H1 (cell line): ENCODE measurements at regions not wholly inside any gene's neighbourhood (a gene's known extent, or its start where the extent isn't known, plus 50 kb on each side); places are given as distances from the start of the nearest gene placed in this dataset.

Source experiments
- CTCF ChIA-PET: fragments of 300-600 bp; sonication (Branson Sonifier 250); formaldehyde crosslinking; loops from one replicate; lab custom pipeline; 2021; ENCODE audit not compliant: partially characterized antibody; lab: Charles Lee
- POLR2A ChIA-PET: fragments of 300-600 bp; sonication (Branson Sonifier 250); formaldehyde crosslinking; loops from one replicate; lab custom pipeline; 2021; ENCODE audit warnings: inconsistent platforms; ENCODE audit not compliant: partially characterized antibody; lab: Charles Lee
- DNase-seq, 2 experiments: peaks; one replicate each; pipeline versions ENCODE4 v3.0.0 to v3.0.0-alpha.2; 2010 to 2022; ENCODE audit warnings: low spot score in 2 of 2, low read depth in 1 of 2, mixed read lengths in 1 of 2
- FAIRE-seq: peaks from 2 replicates; lab custom pipeline; 2011; peaks lifted over from hg19 to GRCh38; lab: Jason Lieb, UNC
- H2AFZ ChIP-seq: 2 replicates; pipeline ENCODE4 v1.8.1; 2012; ENCODE audit warnings: low read length, inconsistent platforms
- H2AK5ac ChIP-seq: 2 replicates; pipeline ENCODE4 v1.6.1; 2013; ENCODE audit warnings: low read depth, low read length
- H2BK120ac ChIP-seq: replicated peaks from 2 replicates; pipeline ENCODE3; 2013; ENCODE audit warnings: low read depth, low read length, inconsistent platforms
- H2BK12ac ChIP-seq: 2 replicates; pipeline ENCODE4 v1.6.1; 2013; ENCODE audit warnings: low read depth, low read length
- H2BK15ac ChIP-seq: 2 replicates; pipeline ENCODE4 v1.6.1; 2013; ENCODE audit warnings: low read length
- H2BK20ac ChIP-seq: 2 replicates; pipeline ENCODE4 v1.6.1; 2013; ENCODE audit warnings: low read length
- H2BK5ac ChIP-seq: 2 replicates; pipeline ENCODE4 v1.6.1; 2013; ENCODE audit warnings: low read depth, low read length
- H3K14ac ChIP-seq: 2 replicates; pipeline ENCODE4 v1.6.1; 2013; ENCODE audit warnings: inconsistent platforms; ENCODE audit not compliant: insufficient read length
- H3K18ac ChIP-seq: 2 replicates; pipeline ENCODE4 v1.6.1; 2013; ENCODE audit warnings: low read length; ENCODE audit errors: extremely low read depth
- H3K23ac ChIP-seq: 2 replicates; pipeline ENCODE4 v1.6.1; 2013; ENCODE audit warnings: inconsistent platforms; ENCODE audit not compliant: insufficient read length
- H3K23me2 ChIP-seq: 2 replicates; pipeline ENCODE4 v1.6.1; 2013; ENCODE audit warnings: low read depth, low read length
- H3K27ac ChIP-seq: 2 replicates; pipeline ENCODE4 v1.6.1; 2011; ENCODE audit warnings: low read depth, low read length, inconsistent platforms
- H3K27me3 ChIP-seq, 4 experiments: replicated peaks in 1 of 4; 1 replicate in 1 of 4; 2 replicates in 3 of 4; pipeline versions ENCODE4 v1.6.1 to v1.8.1; 2011 to 2013; ENCODE audit warnings: low read length in 3 of 4, mild to moderate bottlenecking in 3 of 4, inconsistent platforms in 2 of 4, mixed read lengths in 2 of 4, moderate library complexity in 1 of 4; ENCODE audit not compliant: control insufficient read depth in 3 of 4, insufficient read depth in 3 of 4; ENCODE audit errors: extremely low read depth in 1 of 4
- H3K36me3 ChIP-seq, 4 experiments: 2 replicates each; pipeline versions ENCODE4 v1.6.1 to v1.8.1; 2011 to 2013; ENCODE audit warnings: mild to moderate bottlenecking in 4 of 4, low read length in 3 of 4, moderate library complexity in 2 of 4, control low read depth in 1 of 4, inconsistent platforms in 1 of 4; ENCODE audit not compliant: insufficient read depth in 4 of 4, control insufficient read depth in 2 of 4
- H3K4ac ChIP-seq: replicated peaks from 2 replicates; pipeline ENCODE3; 2013; ENCODE audit warnings: low read length, low read depth, mixed read lengths, inconsistent platforms; ENCODE audit not compliant: insufficient read length
- H3K4me1 ChIP-seq, 4 experiments: replicated peaks in 1 of 4; 1 replicate in 1 of 4; 2 replicates in 3 of 4; pipeline versions ENCODE4 v1.6.1 to v1.8.1; 2011 to 2013; ENCODE audit warnings: low read length in 3 of 4, inconsistent platforms in 2 of 4, mixed read lengths in 1 of 4; ENCODE audit not compliant: insufficient read depth in 4 of 4, control insufficient read depth in 3 of 4
- H3K4me2 ChIP-seq, 2 experiments: 2 replicates each; pipeline versions ENCODE4 v1.6.1 to v1.8.1; 2011 to 2013; ENCODE audit warnings: low read depth in 2 of 2, low read length in 2 of 2, control low read depth in 1 of 2, inconsistent platforms in 1 of 2, mild to moderate bottlenecking in 1 of 2; ENCODE audit not compliant: insufficient read depth in 1 of 2
- H3K4me3 ChIP-seq, 4 experiments: fragments of 200-600, 300-600 bp in 1 of 4; sonication (generic), shearing (Covaris generic), sonication (Bioruptor Twin) in 1 of 4; 2 replicates each; pipeline versions ENCODE4 v1.5.1 to v1.8.1; 2011 to 2016; ENCODE audit warnings: low read length in 4 of 4, low read depth in 3 of 4, control low read depth in 2 of 4, inconsistent platforms in 2 of 4, mild to moderate bottlenecking in 2 of 4, mixed read lengths in 1 of 4, moderate library complexity in 1 of 4; ENCODE audit not compliant: insufficient read depth in 2 of 4; ENCODE audit errors: extremely low read depth in 1 of 4
- H3K56ac ChIP-seq: replicated peaks from 2 replicates; pipeline ENCODE3; 2013; ENCODE audit warnings: low read depth, mild to moderate bottlenecking, mixed read lengths, low read length, inconsistent platforms; ENCODE audit not compliant: insufficient read length
- H3K79me1 ChIP-seq: 2 replicates; pipeline ENCODE4 v1.6.1; 2013; ENCODE audit warnings: low read depth, low read length, control low read depth
- H3K79me2 ChIP-seq, 2 experiments: 2 replicates each; pipeline versions ENCODE4 v1.6.1 to v1.8.1; 2012 to 2013; ENCODE audit warnings: low read length in 2 of 2, mild to moderate bottlenecking in 2 of 2, inconsistent platforms in 1 of 2; ENCODE audit not compliant: insufficient read depth in 2 of 2, control insufficient read depth in 1 of 2
- H3K9ac ChIP-seq, 4 experiments: replicated peaks in 1 of 4; 1 replicate in 1 of 4; 2 replicates in 3 of 4; pipeline versions ENCODE4 v1.6.1 to v1.8.1; 2011 to 2013; ENCODE audit warnings: low read depth in 3 of 4, low read length in 3 of 4, control low read depth in 2 of 4, mild to moderate bottlenecking in 2 of 4, moderate library complexity in 2 of 4, inconsistent platforms in 1 of 4; ENCODE audit errors: extremely low read depth in 1 of 4
- H3K9me3 ChIP-seq, 2 experiments: 2 replicates each; pipeline versions ENCODE4 v1.6.1 to v1.8.1; 2012 to 2013; ENCODE audit warnings: mild to moderate bottlenecking in 2 of 2, moderate library complexity in 2 of 2, control low read depth in 1 of 2, inconsistent platforms in 1 of 2, low read depth in 1 of 2, low read length in 1 of 2, mixed read lengths in 1 of 2; ENCODE audit not compliant: insufficient read depth in 2 of 2
- H4K20me1 ChIP-seq, 2 experiments: replicated peaks in 1 of 2; 2 replicates each; pipeline versions ENCODE3 to v1.8.1; 2011 to 2013; ENCODE audit warnings: inconsistent platforms in 2 of 2, low read length in 2 of 2, mild to moderate bottlenecking in 1 of 2; ENCODE audit not compliant: insufficient read depth in 2 of 2, control insufficient read depth in 1 of 2
- H4K5ac ChIP-seq: 2 replicates; pipeline ENCODE4 v1.6.1; 2013; ENCODE audit warnings: low read length, low read depth, mixed read lengths, inconsistent platforms; ENCODE audit not compliant: insufficient read length
- H4K8ac ChIP-seq: 2 replicates; pipeline ENCODE4 v1.8.0; 2013; ENCODE audit warnings: mild to moderate bottlenecking, moderate library complexity, low read length, inconsistent platforms; ENCODE audit not compliant: insufficient read depth; ENCODE audit errors: extremely low read depth
- H4K91ac ChIP-seq: replicated peaks from 2 replicates; pipeline ENCODE3; 2013; ENCODE audit warnings: low read length, mixed read lengths, inconsistent platforms; ENCODE audit not compliant: insufficient read length
- CBX5 ChIP-seq: fragments of 300-800, 300-1000 bp; sonication (generic); IDR thresholded peaks from 2 replicates; pipeline ENCODE4 v1.7.1; 2016; ENCODE audit warnings: antibody characterized with exemption, low read length, low read depth
- CEBPB ChIP-seq: IDR thresholded peaks from 2 replicates; pipeline ENCODE4 v1.6.1; 2012; ENCODE audit warnings: low read depth, low read length
- MAX ChIP-seq: IDR thresholded peaks from 2 replicates; pipeline ENCODE4 v1.6.1; 2012; ENCODE audit warnings: inconsistent platforms
- RBBP5 ChIP-seq: IDR thresholded peaks from 2 replicates; pipeline ENCODE4 v1.7.1; 2012; ENCODE audit warnings: low read depth, mild to moderate bottlenecking, inconsistent platforms, low read length, moderate library complexity, borderline replicate concordance
- USF2 ChIP-seq: IDR thresholded peaks from 2 replicates; pipeline ENCODE4 v1.6.1; 2011; ENCODE audit warnings: low read length, improper control_type of control experiment
- WGBS, 2 experiments: shearing (Covaris generic) in 1 of 2; methylation state at CpG; one replicate each; pipeline versions ENCODE4 v1.1.6 to v1.1.7; 2013 to 2015; ENCODE audit warnings: low lambda C conversion rate in 2 of 2, mixed read lengths in 2 of 2, inconsistent platforms in 1 of 2, low coverage in 1 of 2, missing lambda C conversion rate in 1 of 2; ENCODE audit not compliant: insufficient replicate concordance in 2 of 2, insufficient coverage in 1 of 2, insufficient read length in 1 of 2; ENCODE audit errors: extremely low coverage in 1 of 2, missing lambda C conversion rate in 1 of 2; 5-methylcytosine and 5-hydroxymethylcytosine counted together

GRCh38 chr3:159789742-159790635, 198.6 kb upstream of the IL12A start:
- no peak for DNase-seq
- Histone ChIP-seq H2BK5ac (no peak overlapping the region), H2AK5ac (no peak overlapping the region), H3K79me1 (no peaks in the 10 kb centered on the region), H3K4me1 (peaks cover 0 to 8% (median 4%) of the 10 kb centered on the region in 4 experiments; a peak in 5 of 7 replicates), H3K14ac (no peak overlapping the region), H4K91ac (no peak overlapping the region), H2BK20ac (no peak overlapping the region), H3K9ac (no peak overlapping the region), H3K23me2 (no peaks in the 10 kb centered on the region; the same call in 1 of the 2 replicates), H2BK15ac (no peak overlapping the region), H3K4ac (no peak overlapping the region), H4K8ac (no peak overlapping the region), H3K18ac (no peak overlapping the region), H3K27ac (no peak overlapping the region), H3K9me3 (no peaks in the 10 kb centered on the region), H2BK120ac (no peak overlapping the region), H3K4me2 (no peak overlapping the region), H3K36me3 (no peaks in the 10 kb centered on the region), H2BK12ac (no peak overlapping the region), H4K5ac (no peak overlapping the region), H2AFZ (no peak overlapping the region), H3K56ac (no peak overlapping the region), H3K23ac (no peak overlapping the region), H3K79me2 (no peaks in the 10 kb centered on the region; a peak in 1 of 4 replicates), H3K4me3 (no peak overlapping the region), H4K20me1 (peaks cover 0 to 2% of the 10 kb centered on the region in 2 experiments), H3K27me3 (no peaks in the 10 kb centered on the region)
- ChIA-PET POLR2A (interaction anchor here (0.9 kb wide), 1 partner anchor 11 kb away, joined by 3 read pairs; no protein-coding TSS in a partner anchor), CTCF (interaction anchor here (0.6 to 1.6 kb wide), 5 partner anchors 9 to 527 kb away, joined by 3 to 8 read pairs (median 3); no protein-coding TSS in a partner anchor)
- 92% methylated on average over 10 of the region's 10 CpGs; no CpG with 5 or more reads in 1 of the 2 experiments for WGBS, 2 experiments
- TF ChIP-seq RBBP5, result no peak
- TF ChIP-seq CBX5, result no peak
- no peak for TF ChIP-seq CEBPB
- no peak for TF ChIP-seq MAX
- no peak for TF ChIP-seq USF2
- no peak for FAIRE-seq
